22Rv1 (cell line): ENCODE measurements at regions not wholly inside any gene's neighbourhood (a gene's known extent, or its start where the extent isn't known, plus 50 kb on each side); places are given as distances from the start of the nearest gene placed in this dataset.
A peak's percentile ranks its signal among the peaks of the same experiment; 100 is the strongest.

Source experiments
- H3K27ac ChIP-seq: fragments of 450-650 bp; 2 replicates; pipeline ENCODE4 v1.5.1; 2017
- CTCF ChIP-seq: fragments of 450-650 bp; IDR thresholded peaks from 2 replicates; pipeline ENCODE4 v1.5.1; 2017; ENCODE audit warnings: mild to moderate bottlenecking
- ZFX ChIP-seq: fragments of 450-650 bp; IDR thresholded peaks from 2 replicates; pipeline ENCODE4 v1.6.1; 2017; ENCODE audit warnings: antibody characterized with exemption, borderline replicate concordance

- TF ChIP-seq CTCF (no peak), ZFX (no peak)
- H3K27ac ChIP-seq, result no peak overlapping the region
Measured at GRCh38 chr1:219419065-219419464, 193.8 kb downstream of the ZC3H11B start.

GRCh38 chr1:219417610-219418009 is 195.3 kb downstream of the ZC3H11B start:
- TF ChIP-seq ZFX (no peak), CTCF (no peak)
- no peak overlapping the region for H3K27ac ChIP-seq

- TF ChIP-seq CTCF (peak; percentile 96), ZFX (no peak)
- H3K27ac ChIP-seq, result no peak overlapping the region
Measured at GRCh38 chr1:219416598-219417238, 196.2 kb downstream of the ZC3H11B start.

- H3K27ac ChIP-seq, result no peak overlapping the region
- no peak for TF ChIP-seq CTCF
- TF ChIP-seq ZFX, result no peak
Measured at GRCh38 chr1:219415915-219416314, 197.0 kb downstream of the ZC3H11B start.

- H3K27ac ChIP-seq, result no peak overlapping the region
- TF ChIP-seq ZFX, result no peak
- TF ChIP-seq CTCF, result no peak
Measured at GRCh38 chr1:219415433-219415832, 197.5 kb downstream of the ZC3H11B start.

GRCh38 chr1:219414250-219414649 is 198.7 kb downstream of the ZC3H11B start:
- no peak overlapping the region for H3K27ac ChIP-seq
- TF ChIP-seq ZFX (no peak), CTCF (no peak)

- TF ChIP-seq ZFX, result no peak
- no peak for TF ChIP-seq CTCF
- H3K27ac ChIP-seq, result no peak overlapping the region
Measured at GRCh38 chr1:219413536-219413935, 199.4 kb downstream of the ZC3H11B start.
